Epidermal melanocyte (primary cell): ENCODE measurements at regions not wholly inside any gene's neighbourhood (a gene's known extent, or its start where the extent isn't known, plus 50 kb on each side); places are given as distances from the start of the nearest gene placed in this dataset.

ENCODE experiments used
- DNase-seq: peaks from one replicate; pipeline ENCODE4 v3.0.0; 2011; ENCODE audit warnings: low spot score; ENCODE audit not compliant: insufficient read length

DNA sequence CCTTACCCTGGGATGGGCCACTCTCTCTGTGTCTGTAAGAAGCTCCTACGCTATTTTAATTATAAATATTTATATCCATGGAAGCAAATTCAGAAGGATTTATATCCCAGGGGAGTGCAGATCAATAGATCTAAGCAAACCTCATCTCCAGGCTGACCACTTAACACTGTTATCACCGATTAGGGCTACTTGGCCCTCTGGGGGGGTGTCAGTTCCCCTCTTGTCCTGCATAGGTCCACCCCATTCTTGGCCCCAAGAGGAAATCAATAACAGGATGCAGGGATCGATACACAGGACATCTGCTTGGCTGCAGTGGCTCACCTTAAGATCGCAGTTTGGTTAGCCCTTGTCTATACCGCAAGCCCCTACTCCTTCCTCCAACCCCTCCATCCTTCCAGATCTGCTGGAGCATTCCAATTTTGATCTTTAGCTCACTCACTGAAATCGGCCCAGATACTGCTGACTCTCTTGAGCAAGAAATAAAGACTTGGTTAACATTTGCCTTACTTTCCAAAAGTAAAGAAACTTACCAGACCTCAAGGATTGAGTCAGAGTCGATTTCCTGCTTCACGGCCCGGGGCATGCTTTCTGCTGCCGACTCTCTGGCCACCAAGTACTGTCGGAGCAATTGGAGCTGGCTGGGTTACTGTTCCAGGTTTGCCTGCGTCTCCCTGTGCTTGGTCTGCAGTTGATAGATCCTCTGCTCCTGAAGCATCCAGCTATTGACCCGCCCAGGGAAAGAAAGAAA lies 112.3 kb upstream of the PMFBP1 start:
- DNase-seq: no peak

DNA sequence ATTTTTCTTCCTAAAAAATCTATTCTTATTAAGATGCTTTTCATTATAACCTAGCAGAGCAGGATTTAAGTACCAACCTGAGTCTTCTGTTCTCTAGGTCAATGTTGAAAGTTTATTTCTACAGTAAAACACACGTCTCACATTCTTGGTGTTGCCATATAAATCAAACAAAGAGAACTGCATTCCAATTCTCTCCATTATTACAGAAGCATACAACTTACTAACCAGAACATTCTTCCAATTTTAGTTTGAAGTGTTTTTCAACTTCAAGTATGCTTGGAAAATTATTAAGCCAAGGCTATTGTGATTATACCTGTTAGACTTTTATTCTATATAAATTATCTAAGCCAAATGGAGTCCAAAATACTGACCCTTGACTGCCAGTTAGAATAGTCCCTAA lies 110.4 kb upstream of the PMFBP1 start:
- no peak for DNase-seq

DNA sequence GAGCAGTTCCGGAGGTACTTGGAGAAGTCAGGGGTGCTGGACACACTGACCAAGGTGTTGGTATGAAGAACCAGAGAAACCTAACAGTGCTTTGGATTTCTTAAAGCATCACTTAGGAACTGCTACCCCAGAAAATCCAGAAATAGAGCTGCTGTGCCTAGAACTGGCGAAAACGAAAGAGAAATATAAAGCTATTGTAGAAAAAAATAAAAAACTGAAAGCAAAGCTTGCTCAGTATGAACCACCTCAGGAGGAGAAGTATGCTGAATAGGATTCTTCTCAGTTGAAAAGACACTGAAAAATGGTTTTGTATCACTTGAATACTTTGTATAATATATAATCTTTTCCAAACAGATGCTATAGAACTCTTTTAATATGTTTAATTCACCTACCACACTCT lies 106.3 kb upstream of the PMFBP1 start:
- DNase-seq: no peak

DNA sequence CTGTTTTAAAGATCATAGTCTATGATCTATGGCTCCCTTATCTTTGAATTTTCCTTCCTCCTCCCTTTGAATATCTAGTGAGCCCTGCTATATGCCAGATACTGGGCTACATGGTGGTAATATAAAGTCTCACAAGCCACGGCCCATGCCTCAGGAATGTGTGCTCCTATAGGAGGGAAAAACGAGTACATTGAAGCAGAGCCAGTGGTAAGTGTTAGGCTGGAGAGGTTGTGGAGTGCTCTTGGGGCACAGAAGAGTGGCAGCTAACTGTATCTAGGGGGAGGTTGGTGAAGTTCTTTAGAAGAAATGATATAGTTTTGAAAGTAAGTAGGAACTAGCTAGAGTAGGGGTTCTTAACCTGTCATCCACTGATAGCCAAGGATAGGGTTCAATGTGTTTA lies 105.8 kb upstream of the PMFBP1 start:
- no peak for DNase-seq

DNA sequence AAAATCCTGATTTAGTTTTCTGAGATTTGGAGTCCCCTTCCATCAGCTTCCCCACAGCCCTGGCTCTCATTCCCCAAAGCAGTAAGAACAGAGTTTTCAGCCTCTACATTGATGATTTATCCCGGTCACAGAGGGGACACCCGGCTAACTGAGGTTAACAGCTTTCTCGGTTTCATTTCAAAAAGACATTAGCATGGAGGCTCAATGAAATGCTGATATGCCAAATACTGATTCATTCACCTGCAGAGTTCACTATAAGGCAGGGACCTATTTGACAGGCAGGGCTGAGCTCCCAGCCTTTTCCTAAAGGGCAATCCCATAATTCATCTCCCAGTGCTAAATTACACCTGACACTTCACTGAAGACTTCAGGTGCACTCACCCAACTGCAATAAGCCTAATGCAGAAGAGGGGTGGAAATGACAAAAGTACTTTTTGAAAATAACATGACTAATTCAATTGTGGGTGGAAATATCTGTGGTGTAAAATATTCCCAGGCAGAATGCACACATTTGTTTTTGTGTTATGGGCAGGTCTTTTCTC lies 99.8 kb upstream of the PMFBP1 start:
- no peak for DNase-seq

DNA sequence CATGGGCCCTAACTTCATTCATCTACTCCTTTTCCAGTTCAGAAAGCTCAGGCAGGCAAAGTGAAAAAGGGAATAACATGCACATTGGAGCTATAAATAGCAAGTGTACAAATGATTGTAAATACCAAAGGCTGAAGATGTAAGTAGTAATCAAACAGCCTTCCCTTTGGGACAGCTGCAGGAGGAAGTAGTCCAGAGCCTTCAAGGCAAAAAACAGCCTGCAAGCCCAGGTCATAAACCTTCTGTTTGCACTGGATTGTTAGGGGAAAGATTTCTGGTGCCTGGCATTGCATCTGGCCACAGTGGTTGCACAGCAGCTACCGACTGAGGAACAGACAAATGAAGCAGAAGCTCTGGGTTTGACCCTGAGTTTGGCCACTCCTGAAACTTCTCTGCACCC lies 98.6 kb upstream of the PMFBP1 start:
- no peak for DNase-seq

DNA sequence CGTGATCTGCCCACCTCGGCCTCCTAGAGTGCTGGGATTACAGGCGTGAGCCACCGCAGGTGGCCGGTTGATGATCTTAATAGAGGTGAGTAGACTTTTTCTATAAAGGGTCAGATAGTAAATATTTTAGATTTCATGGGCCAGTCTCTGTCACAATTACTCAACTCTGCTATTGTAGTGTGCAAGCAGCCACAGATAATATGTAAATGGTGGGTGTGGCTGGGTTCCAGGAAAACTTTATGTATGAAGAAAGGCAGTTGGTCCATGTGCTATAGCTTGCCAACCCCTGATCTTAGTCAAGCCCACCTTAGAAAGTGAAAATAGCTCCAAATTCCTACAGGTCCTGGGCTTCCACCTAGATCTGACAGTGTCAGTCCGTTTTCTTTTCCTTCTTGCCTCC lies 94.9 kb upstream of the PMFBP1 start:
- no peak for DNase-seq

DNA sequence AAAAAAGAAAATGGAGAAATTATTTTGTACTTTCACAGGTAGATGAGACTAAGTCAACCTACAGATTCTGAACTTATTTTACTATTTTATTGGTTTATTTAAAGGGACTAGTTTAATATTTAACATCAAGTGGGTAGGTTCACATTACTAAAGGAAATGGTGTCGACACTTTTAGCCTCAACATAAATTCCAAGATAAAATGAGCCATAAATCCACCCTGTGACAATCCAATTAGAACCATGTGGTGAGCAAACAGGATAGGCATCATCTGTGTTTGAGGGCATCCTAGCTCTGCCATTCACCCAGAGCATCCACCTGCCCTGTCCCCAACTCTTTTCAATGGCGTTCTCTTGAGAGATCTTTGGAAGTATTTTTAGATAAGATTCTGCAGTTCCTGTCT lies 92.8 kb upstream of the PMFBP1 start:
- DNase-seq: no peak

DNA sequence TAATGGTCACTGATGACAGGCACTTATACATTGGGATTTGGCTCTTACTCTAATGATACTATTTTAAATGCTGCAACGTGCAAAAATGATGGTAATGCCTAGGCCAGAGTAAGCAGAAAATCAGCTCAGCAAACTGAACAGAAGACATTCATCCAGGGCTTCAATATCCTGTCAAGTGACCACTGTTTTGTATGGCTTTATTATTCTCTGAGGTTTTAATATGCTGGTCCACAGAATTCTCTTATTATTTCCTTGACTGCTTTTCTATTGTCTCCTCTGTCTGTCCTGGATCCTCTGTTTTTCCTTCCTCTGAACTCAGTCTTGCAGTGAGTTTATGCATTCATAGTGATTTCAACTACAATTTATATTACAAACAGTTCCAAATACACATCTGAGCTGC lies 90.8 kb upstream of the PMFBP1 start:
- DNase-seq: no peak

DNA sequence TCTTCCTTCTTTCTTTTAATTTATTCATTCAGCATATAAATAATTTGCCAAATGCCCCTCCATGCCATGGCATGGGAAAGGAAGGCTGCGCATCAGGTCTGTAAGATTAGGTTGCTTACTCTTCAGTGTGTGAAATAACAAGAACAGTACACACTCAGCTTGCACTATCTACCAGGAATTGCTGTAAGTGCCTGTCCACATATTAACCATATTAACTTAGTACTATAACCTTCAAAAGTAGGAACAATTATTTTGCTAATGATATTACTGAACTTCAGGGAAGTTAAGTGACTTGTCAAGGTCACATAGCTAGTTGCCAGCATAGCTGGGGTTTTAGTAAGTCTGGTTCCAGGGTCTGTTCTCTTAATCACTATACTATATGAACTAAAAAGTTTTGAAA lies 89.2 kb upstream of the PMFBP1 start:
- no peak for DNase-seq

DNA sequence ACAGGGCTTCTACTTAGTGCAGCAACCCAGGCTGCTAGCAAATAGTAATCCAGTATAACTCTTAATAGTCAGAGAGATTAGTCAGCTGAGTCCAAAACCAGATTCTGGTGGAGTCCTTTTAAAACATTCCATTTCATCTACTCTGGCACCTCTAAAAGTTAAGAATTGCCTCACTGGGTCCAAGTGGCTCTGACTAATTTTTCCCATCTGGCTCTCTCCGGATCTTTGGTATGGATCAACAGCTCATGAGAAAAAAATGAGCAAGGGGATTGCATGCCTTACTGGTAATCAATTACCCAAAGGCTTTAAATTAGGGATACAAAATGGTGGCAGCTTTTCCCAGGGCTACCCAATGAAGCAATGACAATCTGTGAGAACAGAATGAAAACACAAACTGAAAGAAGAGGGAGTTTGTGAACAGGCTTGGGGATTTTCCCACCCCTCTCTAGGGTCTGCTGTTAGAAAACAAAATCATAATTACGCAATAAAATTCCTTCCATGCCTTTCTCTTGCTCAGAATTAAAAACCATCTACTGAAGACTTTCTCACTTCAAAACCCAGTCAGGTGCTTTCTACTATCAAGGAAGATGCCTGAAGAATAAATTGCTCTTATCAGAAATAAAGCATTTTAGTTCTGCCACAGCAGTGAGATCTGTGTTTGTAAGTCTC lies 84.6 kb upstream of the PMFBP1 start:
- DNase-seq: no peak

DNA sequence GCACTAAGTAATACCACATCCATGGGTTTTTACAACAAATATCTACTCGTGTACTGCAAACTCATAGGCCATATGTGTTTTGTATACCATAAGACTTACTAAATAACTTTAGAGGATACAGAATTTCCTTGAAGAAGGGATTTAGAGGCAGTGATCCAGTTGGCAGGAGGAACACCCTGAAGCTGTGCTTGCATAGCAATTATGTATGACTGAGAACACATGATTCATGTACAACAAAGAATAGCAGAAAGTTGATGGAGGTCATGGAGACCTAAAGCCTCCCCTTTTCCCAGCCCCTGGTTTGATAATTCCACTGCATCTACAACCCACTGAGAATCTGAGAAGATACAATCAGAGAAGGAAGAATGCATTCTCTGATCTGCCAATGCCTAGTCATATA lies 83.8 kb upstream of the PMFBP1 start:
- no peak for DNase-seq

DNA sequence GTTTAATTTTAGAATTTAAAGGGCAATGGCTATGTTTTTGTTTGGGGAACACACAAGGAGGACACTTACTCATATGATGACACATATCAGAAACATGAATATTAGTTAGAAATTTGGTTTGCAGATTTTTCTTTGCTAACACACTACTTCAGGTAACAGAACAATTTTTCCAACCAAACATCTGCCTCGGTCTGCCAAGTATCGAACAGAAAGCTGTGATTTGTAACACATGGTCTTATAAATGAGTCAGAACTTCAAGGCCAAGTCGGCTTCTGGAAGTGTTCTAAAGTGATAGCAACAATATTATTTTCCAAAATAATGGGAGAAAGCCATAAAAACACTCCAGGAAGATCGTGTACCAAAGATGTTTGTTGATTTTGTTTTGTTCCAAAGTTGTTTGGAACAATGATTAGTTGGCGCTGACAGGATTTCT lies 75.9 kb upstream of the PMFBP1 start:
- no peak for DNase-seq

DNA sequence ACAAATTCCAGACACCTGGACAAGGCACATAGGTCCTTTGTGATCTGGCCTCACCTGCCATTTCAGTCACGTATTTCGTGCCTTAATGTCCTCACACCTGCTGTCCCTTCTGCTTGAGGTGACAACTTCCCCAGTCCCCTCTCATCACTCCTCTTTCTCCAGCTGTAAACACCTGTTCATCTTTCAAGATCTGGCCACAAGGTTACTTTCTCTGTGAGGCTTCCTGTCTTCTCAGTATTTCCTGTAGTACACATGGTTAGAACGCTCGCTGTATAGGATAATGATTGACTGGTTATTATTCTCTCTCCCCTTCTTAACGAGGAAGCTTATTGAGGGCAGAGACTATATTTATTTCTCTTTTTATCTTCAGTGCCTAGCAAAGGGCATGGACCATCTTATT lies 74.5 kb upstream of the PMFBP1 start:
- no peak for DNase-seq

DNA sequence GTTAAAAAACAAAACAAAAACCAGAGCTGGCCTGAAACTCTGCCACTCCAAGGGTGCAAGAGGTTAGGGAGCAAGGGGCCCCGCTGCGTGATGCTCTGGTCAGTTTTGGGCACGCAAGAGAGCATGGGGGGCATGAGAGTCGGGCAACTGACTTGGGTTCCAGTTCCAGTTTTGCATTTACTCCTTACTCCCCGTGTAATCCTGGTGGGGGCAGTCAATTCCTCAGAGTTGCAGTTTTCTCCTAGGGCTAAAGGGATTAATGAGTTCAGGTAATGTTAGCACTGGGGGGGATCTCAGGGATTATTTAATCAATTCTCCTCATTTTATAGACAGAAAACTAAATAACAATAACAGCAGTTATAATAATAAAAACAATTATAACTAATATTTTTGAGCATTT lies 72.9 kb upstream of the PMFBP1 start:
- no peak for DNase-seq

DNA sequence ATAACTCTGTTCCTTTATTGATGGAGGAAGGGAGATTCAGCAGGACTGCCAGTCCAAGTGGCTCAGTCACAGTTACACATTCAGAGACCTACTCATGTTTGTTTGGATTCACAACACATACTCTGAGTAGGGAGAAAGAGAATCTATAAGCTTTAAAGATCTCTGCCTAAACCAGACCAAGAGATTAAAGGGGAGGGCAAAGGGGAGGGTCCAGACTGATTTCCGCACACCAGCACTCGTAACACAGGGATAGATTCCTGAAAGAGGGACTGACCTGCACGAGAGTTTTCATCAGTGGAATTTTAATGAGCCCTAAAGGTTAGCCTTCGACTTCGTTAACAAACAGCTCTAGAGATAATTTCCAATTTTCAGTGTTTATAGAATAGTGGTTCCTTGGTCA lies 71.7 kb upstream of the PMFBP1 start:
- DNase-seq: no peak

DNA sequence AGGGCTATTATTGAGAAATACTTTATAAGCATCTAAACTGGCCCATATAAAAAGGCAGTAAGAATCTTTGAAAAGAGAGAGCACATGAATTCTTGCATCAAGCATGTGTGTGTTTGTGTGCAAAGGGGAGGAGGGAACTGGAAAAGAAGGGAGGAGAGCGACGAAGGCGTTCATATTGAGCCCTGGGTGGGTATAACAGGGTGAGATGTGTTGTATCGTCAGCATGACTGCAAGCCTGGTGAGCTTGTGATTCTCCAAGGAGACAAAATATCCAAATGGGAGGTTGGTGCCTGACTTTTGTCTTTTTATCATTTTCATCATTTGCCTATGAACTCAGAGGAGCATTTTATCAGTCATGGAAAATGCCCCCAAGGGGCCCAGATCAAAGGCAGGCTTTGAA lies 70.8 kb upstream of the PMFBP1 start:
- no peak for DNase-seq

DNA sequence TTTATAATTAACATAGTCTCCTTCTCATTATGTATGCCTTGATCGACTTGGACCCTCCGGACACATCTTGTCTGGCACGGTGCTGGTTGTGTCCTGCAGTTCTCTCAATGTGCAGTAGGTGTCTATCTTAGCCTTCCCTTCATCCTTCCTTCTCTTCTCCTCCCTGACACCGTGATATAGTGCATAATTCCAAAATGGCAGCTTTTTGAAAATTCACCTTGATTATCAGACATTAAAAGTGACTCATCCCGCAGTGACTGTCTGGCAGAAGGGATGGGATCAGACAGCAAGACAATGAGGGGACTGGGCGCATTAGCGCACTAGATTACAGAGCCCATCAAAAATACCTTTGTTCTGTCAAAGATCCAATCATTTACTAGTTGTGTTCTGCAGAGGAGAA lies 70.0 kb upstream of the PMFBP1 start:
- no peak for DNase-seq

DNA sequence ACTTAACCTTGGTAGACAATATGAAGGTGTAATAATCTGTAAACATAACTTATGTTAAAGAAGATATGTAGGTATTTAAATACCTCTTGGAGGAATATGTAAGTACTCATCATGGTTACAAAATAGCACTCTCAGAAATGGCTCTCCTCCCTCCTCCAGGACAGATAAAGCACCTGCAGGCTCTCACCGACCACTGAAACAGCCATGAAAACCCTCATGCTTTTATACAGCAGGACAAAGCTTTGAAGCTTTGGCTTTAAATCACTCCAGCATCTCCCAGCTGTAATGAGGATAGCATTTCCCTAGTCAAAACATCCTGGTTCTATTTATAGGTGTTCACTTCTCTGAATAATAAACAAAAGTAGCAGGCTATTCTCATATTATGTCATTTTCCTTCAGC lies 69.1 kb upstream of the PMFBP1 start:
- no peak for DNase-seq

DNA sequence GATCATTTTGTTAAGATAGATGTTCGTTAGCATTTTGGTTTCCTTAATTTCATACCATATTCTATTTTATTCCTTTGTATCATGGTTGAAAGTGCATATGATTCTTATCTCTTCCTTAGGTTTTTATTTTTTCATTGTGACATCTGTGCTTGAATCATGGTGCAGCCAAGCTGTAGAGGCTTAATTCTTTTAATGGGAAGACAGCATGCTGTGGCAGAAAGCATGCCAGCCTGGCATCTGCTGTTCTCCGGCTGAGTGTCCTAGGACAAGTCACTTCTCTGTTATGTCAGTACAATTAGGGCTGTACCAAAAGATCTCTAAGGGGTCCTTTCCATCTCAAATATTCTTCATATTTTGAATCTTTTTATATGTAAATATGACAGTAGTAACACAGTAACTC lies 68.5 kb upstream of the PMFBP1 start:
- no peak for DNase-seq

DNA sequence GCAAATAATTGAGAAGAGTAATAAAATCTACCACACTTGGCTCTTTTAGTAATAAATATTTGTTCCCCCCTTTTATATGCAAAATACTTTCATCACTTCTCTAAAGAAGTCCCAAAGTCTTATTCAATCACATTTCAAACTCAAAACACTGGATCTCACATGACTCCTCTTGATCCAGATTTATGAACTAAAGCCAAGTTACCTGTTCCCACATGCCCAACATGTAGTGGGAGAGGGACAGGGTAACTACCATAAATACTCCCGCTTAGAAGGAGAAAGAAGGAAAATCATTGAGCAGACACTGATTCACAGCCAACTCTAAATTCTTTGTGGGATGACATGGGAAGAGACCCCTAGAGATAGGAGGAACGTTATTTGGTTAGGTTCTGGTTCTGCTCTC lies 64.9 kb upstream of the PMFBP1 start:
- no peak for DNase-seq

DNA sequence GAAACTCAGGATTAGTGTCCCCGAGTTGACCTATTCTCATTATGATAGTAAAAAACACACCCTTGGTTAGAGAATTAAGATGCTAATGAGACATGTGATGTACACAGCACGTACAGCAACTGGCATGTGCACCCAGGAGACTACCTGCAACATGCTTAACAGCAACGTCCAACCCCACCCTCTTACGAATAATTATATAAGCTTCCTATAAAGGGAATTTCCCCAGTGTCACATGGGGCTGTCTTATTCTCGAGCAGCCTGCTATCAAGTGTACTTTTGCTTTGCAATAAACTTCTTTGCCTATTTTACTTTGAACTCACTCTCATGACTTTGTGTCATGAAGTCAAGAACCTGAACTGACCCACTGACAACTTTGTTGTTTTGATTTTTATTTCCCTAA lies 62.4 kb upstream of the PMFBP1 start:
- no peak for DNase-seq

DNA sequence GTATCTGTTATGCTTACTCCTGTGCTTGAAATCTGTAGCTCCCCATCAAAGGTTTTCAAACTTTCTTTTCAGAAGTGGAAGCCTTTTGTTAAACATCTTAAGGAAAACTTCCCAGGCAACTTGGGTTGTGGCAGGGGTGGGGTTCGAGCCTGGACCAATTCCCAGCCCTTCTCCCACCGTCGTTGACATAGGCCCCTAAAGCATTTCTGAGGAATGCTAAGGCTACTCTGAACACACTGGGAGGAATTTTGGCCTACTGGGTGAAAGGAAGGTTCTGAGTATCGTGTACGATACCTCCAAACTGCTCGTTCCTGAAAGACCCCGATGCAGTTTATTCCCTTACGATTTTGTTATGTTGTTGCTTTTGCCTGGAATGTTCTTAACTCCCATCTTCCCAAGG lies 56.1 kb upstream of the PMFBP1 start:
- no peak for DNase-seq
